CD14-positive monocyte (primary cell): ENCODE measurements at regions not wholly inside any gene's neighbourhood (a gene's known extent, or its start where the extent isn't known, plus 50 kb on each side); places are given as distances from the start of the nearest gene placed in this dataset.

ENCODE experiments used
- DNase-seq, 3 donors: peaks; one replicate each; pipeline ENCODE4 v3.0.0-alpha.2; 2011 to 2022
- H2AFZ ChIP-seq: 2 replicates; pipeline ENCODE4 v1.6.0; 2012; ENCODE audit warnings: mild to moderate bottlenecking, low read depth, low read length, inconsistent platforms; ENCODE audit not compliant: insufficient read depth, poor library complexity, severe bottlenecking
- H3K27ac ChIP-seq, 2 donors: 1 replicate in 1 of 2; 2 replicates in 1 of 2; pipeline ENCODE4 v1.5.1; 2012 to 2013; ENCODE audit warnings: low read length in 2 of 2, control low read depth in 1 of 2, inconsistent platforms in 1 of 2, low read depth in 1 of 2, mild to moderate bottlenecking in 1 of 2
- H3K27me3 ChIP-seq, 2 donors: one replicate each; pipeline versions ENCODE4 v1.6.0 to v1.6.1; 2011 to 2013; ENCODE audit warnings: low read length in 2 of 2; ENCODE audit not compliant: control insufficient read depth in 2 of 2, insufficient read depth in 2 of 2
- H3K36me3 ChIP-seq, 2 donors: replicated peaks in 1 of 2; 1 replicate in 1 of 2; 2 replicates in 1 of 2; pipeline versions ENCODE4 v1.5.1 to v1.6.1; 2012 to 2013; ENCODE audit warnings: low read length in 2 of 2, control low read depth in 1 of 2, inconsistent platforms in 1 of 2, mild to moderate bottlenecking in 1 of 2; ENCODE audit not compliant: insufficient read depth in 2 of 2, control insufficient read depth in 1 of 2
- H3K4me1 ChIP-seq, 2 donors: 1 replicate in 1 of 2; 2 replicates in 1 of 2; pipeline versions ENCODE4 v1.5.1 to v1.6.1; 2012 to 2013; ENCODE audit warnings: low read length in 2 of 2, control low read depth in 1 of 2, inconsistent platforms in 1 of 2, mild to moderate bottlenecking in 1 of 2, moderate library complexity in 1 of 2; ENCODE audit not compliant: insufficient read depth in 2 of 2, control insufficient read depth in 1 of 2
- H3K4me2 ChIP-seq: replicated peaks from 2 replicates; pipeline ENCODE3; 2012; ENCODE audit warnings: low read length, moderate library complexity, mild to moderate bottlenecking; ENCODE audit not compliant: poor library complexity, severe bottlenecking; ENCODE audit errors: extremely low read depth
- H3K4me3 ChIP-seq, 3 experiments: fragments of 200-600 bp in 1 of 3; sonication (generic) in 1 of 3; replicated peaks in 1 of 3; 1 replicate in 2 of 3; 2 replicates in 1 of 3; pipeline ENCODE4 v1.5.1; 2011 to 2013; ENCODE audit warnings: low read length in 3 of 3, mild to moderate bottlenecking in 3 of 3, control low read depth in 2 of 3, low read depth in 2 of 3, inconsistent platforms in 1 of 3, moderate library complexity in 1 of 3
- H3K79me2 ChIP-seq: 2 replicates; pipeline ENCODE4 v1.6.0; 2012; ENCODE audit warnings: mild to moderate bottlenecking, control low read depth, inconsistent platforms, low read length, moderate library complexity; ENCODE audit not compliant: insufficient read depth
- H3K9ac ChIP-seq: 2 replicates; pipeline ENCODE4 v1.6.0; 2017; ENCODE audit warnings: low read length, mild to moderate bottlenecking; ENCODE audit not compliant: insufficient read depth, poor library complexity, severe bottlenecking
- H3K9me3 ChIP-seq, 2 donors: replicated peaks in 1 of 2; 1 replicate in 1 of 2; 2 replicates in 1 of 2; pipeline versions ENCODE4 v1.5.1 to v1.6.1; 2012 to 2013; ENCODE audit warnings: low read length in 2 of 2, control low read depth in 1 of 2; ENCODE audit not compliant: control insufficient read depth in 1 of 2, insufficient read depth in 1 of 2
- H4K20me1 ChIP-seq: 2 replicates; pipeline ENCODE4 v1.6.0; 2012; ENCODE audit warnings: mild to moderate bottlenecking, low read length, control low read depth, moderate library complexity; ENCODE audit not compliant: insufficient read depth
- H3K27ac Mint-ChIP-seq, 7 donors: one replicate each; pipeline ENCODE4 v1.8.0; 2020; ENCODE audit warnings: mild to moderate bottlenecking in 7 of 7, mixed read lengths in 7 of 7, moderate library complexity in 6 of 7, inconsistent platforms in 2 of 7
- H3K27me3 Mint-ChIP-seq, 3 donors: one replicate each; pipeline ENCODE4 v1.8.0; 2021 to 2022; ENCODE audit warnings: low read depth in 3 of 3, mild to moderate bottlenecking in 3 of 3, mixed read lengths in 3 of 3, moderate library complexity in 3 of 3, inconsistent platforms in 1 of 3
- H3K36me3 Mint-ChIP-seq, 2 donors: one replicate each; pipeline ENCODE4 v1.8.0; 2020; ENCODE audit warnings: mixed read lengths in 2 of 2, inconsistent platforms in 1 of 2, mild to moderate bottlenecking in 1 of 2
- H3K4me1 Mint-ChIP-seq: one replicate; pipeline ENCODE4 v1.8.0; 2020; ENCODE audit warnings: mild to moderate bottlenecking, mixed read lengths
- H3K4me3 Mint-ChIP-seq, 2 donors: one replicate each; pipeline ENCODE4 v1.8.0; 2020; ENCODE audit warnings: mild to moderate bottlenecking in 2 of 2, mixed read lengths in 2 of 2, moderate library complexity in 1 of 2
- H3K9me3 Mint-ChIP-seq, 7 donors: one replicate each; pipeline ENCODE4 v1.8.0; 2020 to 2022; ENCODE audit warnings: mixed read lengths in 7 of 7, mild to moderate bottlenecking in 6 of 7, moderate library complexity in 6 of 7, inconsistent platforms in 2 of 7
- WGBS: methylation state at CpG from one replicate; pipeline ENCODE4 v1.1.5; 2013; ENCODE audit warnings: missing lambda C conversion rate; ENCODE audit not compliant: insufficient coverage; 5-methylcytosine and 5-hydroxymethylcytosine counted together
- intact Hi-C, 2 donors: fragments of 100-400 bp; cut with micrococcal nuclease; formaldehyde crosslinking; loops; one replicate each; pipeline versions ENCODE4 v1.15.0 to v1.15.1; 2023
- TF ChIP-seq, protein P1 (sequence below): fragments of 200-600 bp; IDR thresholded peaks from one replicate; pipeline ENCODE4 v1.8.0; 2022; ENCODE audit warnings: antibody characterized with exemption, mild to moderate bottlenecking

DNA sequence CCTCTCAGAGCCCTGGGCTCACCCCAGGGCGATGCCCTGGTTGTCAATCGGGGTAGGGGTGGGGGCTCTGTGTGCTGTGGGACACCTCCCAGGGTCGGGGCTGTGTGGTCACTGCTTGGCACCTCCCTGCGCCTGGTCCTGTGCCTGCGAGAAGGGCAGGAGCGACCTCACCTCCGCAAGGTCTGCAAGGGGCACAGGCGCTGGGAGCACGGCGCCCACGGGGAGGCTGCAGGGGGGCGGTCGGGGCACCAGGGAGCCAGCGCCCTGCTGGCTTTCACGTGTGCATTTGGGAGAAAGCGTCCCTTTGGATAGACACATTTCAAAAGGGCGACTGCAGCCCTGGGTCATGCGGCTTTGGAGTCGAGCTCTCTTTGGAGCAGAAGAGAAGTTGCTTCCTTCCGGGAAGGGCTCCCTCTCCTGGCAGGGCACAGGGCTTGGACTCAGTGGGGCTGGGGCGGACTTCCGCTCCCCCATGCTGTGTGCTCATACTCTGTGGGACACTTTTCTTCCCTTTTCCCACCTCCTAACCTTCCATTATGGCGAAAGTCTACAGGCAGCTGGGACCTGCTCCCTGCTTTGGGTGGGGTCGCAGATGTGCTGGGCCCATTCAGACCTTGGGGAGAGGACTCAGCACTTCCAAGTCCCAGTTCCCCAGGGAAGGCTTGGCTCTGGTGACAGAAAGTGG is 52.9 kb upstream of the SLC28A3 start:
- H3K36me3 ChIP-seq: no peaks in the 10 kb centered on the region
- H2AFZ ChIP-seq: peak overlapping the region; percentile 75
- peak overlapping the region in 3 of 7 donors; percentile 24 to 83 (median 74) for H3K27ac Mint-ChIP-seq
- peaks cover 12 to 14% of the 10 kb centered on the region in 2 donors for H3K4me1 ChIP-seq
- no peaks in the 10 kb centered on the region for H3K36me3 Mint-ChIP-seq
- H3K4me2 ChIP-seq: no peak overlapping the region
- intact Hi-C loops: loop anchor here in 1 of 2 donors (10.0 kb wide), 2 partner anchors 1031 to 1211 kb away; no protein-coding TSS in a partner anchor
- H4K20me1 ChIP-seq: no peaks in the 10 kb centered on the region
- no peaks in the 10 kb centered on the region for H3K9me3 ChIP-seq
- H3K79me2 ChIP-seq: no peaks in the 10 kb centered on the region
- no peaks in the 10 kb centered on the region for H3K9me3 Mint-ChIP-seq
- H3K4me1 Mint-ChIP-seq: peaks cover 19% of the 10 kb centered on the region
- no peak for DNase-seq
- H3K27me3 ChIP-seq: no peaks in the 10 kb centered on the region
- H3K4me3 ChIP-seq: no peak overlapping the region
- 94% methylated on average over 22 of the region's 24 CpGs for whole genome bisulfite sequencing
- H3K9ac ChIP-seq: no peak overlapping the region
- peak overlapping the region; percentile 32 to 57 for H3K27ac ChIP-seq
- TF ChIP-seq, protein P1, sequence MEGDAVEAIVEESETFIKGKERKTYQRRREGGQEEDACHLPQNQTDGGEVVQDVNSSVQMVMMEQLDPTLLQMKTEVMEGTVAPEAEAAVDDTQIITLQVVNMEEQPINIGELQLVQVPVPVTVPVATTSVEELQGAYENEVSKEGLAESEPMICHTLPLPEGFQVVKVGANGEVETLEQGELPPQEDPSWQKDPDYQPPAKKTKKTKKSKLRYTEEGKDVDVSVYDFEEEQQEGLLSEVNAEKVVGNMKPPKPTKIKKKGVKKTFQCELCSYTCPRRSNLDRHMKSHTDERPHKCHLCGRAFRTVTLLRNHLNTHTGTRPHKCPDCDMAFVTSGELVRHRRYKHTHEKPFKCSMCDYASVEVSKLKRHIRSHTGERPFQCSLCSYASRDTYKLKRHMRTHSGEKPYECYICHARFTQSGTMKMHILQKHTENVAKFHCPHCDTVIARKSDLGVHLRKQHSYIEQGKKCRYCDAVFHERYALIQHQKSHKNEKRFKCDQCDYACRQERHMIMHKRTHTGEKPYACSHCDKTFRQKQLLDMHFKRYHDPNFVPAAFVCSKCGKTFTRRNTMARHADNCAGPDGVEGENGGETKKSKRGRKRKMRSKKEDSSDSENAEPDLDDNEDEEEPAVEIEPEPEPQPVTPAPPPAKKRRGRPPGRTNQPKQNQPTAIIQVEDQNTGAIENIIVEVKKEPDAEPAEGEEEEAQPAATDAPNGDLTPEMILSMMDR: no peak
- no peak overlapping the region for H3K4me3 Mint-ChIP-seq
- H3K27me3 Mint-ChIP-seq: peaks cover under 1 to 4% (median 3%) of the 10 kb centered on the region in 3 donors

DNA sequence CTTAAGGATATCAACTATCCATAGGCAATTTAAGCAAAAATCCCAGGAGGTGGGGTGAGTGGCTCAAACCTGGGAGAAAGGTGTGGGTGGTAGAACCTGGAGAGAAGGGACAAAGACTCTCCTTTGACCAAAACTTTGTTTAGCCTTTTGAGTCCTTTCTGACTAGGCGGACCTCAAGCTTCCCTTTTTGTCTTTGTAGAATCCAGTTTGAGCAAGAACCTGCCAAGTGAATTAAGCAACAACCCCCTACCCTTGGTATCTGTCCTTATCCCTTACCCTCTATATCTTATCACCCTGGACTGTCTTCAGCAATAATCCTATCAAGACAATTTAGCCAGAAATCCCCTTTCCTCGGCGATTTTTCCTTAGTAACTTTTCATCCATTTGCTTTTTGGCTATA is 53.5 kb upstream of the SLC28A3 start:
- peak overlapping the region; percentile 75 for H2AFZ ChIP-seq
- no peaks in the 10 kb centered on the region for H3K9me3 ChIP-seq
- no peak overlapping the region for H3K4me3 ChIP-seq
- Mint-ChIP-seq H3K9me3 (no peaks in the 10 kb centered on the region), H3K27ac (peak overlapping the region in 4 of 7 donors; percentile 24 to 83 (median 66)), H3K4me3 (no peak overlapping the region), H3K36me3 (no peaks in the 10 kb centered on the region), H3K27me3 (peaks cover 1 to 4% (median 3%) of the 10 kb centered on the region in 3 donors), H3K4me1 (peaks cover 19% of the 10 kb centered on the region)
- TF ChIP-seq, protein P1: no peak
- WGBS: 67% methylated on average over 3 of the region's 3 CpGs
- peak; percentile 17 to 39 (median 21) for DNase-seq
- intact Hi-C loops: loop anchor here in 1 of 2 donors (10.0 kb wide), 2 partner anchors 1031 to 1211 kb away; no protein-coding TSS in a partner anchor
- no peaks in the 10 kb centered on the region for H3K36me3 ChIP-seq
- no peak overlapping the region for H3K9ac ChIP-seq
- peaks cover 12 to 14% of the 10 kb centered on the region in 2 donors for H3K4me1 ChIP-seq
- H3K79me2 ChIP-seq: no peaks in the 10 kb centered on the region
- H4K20me1 ChIP-seq: no peaks in the 10 kb centered on the region
- H3K27me3 ChIP-seq: no peaks in the 10 kb centered on the region
- peak overlapping the region; percentile 32 to 57 for H3K27ac ChIP-seq
- H3K4me2 ChIP-seq: no peak overlapping the region
